CD4-positive, alpha-beta T cell treated with Interleukin-6 at 100 ng/mL for 8 hours (primary cell): ENCODE measurements at regions not wholly inside any gene's neighbourhood (a gene's known extent, or its start where the extent isn't known, plus 50 kb on each side); places are given as distances from the start of the nearest gene placed in this dataset.

Experiments
- DNase-seq: peaks from one replicate; pipeline ENCODE4 v3.0.0-alpha.2; 2020; ENCODE audit warnings: mixed read lengths, low spot score

- DNase-seq, result no peak
Measured at GRCh38 chr2:145137901-145138300, 618.0 kb upstream of the ZEB2 start.

GRCh38 chr2:145137211-145137610 lies 617.3 kb upstream of the ZEB2 start:
- no peak for DNase-seq

GRCh38 chr2:145136702-145137101 lies 616.8 kb upstream of the ZEB2 start:
- DNase-seq, result no peak

GRCh38 chr2:145126146-145126545 lies 606.2 kb upstream of the ZEB2 start:
- no peak for DNase-seq

GRCh38 chr2:145124085-145124484 lies 604.2 kb upstream of the ZEB2 start:
- DNase-seq, result no peak

GRCh38 chr2:145123606-145124005 lies 603.7 kb upstream of the ZEB2 start:
- no peak for DNase-seq

- DNase-seq, result no peak
Measured at GRCh38 chr2:145119225-145119624, 599.3 kb upstream of the ZEB2 start.

GRCh38 chr2:145116834-145117725 lies 597.2 kb upstream of the ZEB2 start:
- DNase-seq, result no peak

- DNase-seq, result no peak
Measured at GRCh38 chr2:145116056-145116455, 596.1 kb upstream of the ZEB2 start.

- no peak for DNase-seq
Measured at GRCh38 chr2:145114726-145115125, 594.8 kb upstream of the ZEB2 start.

GRCh38 chr2:145112467-145112866 lies 592.5 kb upstream of the ZEB2 start:
- DNase-seq, result no peak

GRCh38 chr2:145110668-145111356 lies 590.9 kb upstream of the ZEB2 start:
- DNase-seq, result no peak

GRCh38 chr2:145108959-145109710 lies 589.2 kb upstream of the ZEB2 start:
- no peak for DNase-seq

GRCh38 chr2:145108361-145108778 lies 588.5 kb upstream of the ZEB2 start:
- DNase-seq, result no peak

- DNase-seq, result no peak
Measured at GRCh38 chr2:145106293-145106692, 586.4 kb upstream of the ZEB2 start.

- no peak for DNase-seq
Measured at GRCh38 chr2:145102706-145103105, 582.8 kb upstream of the ZEB2 start.

- no peak for DNase-seq
Measured at GRCh38 chr2:145100301-145100700, 580.4 kb upstream of the ZEB2 start.

- no peak for DNase-seq
Measured at GRCh38 chr2:145096582-145096981, 576.7 kb upstream of the ZEB2 start.

GRCh38 chr2:145095641-145096435 lies 575.9 kb upstream of the ZEB2 start:
- no peak for DNase-seq

- DNase-seq, result no peak
Measured at GRCh38 chr2:145094370-145094769, 574.5 kb upstream of the ZEB2 start.

GRCh38 chr2:145091967-145092366 lies 572.0 kb upstream of the ZEB2 start:
- DNase-seq, result no peak
